Stimulated activated CD4-positive, alpha-beta T cell treated with anti-CD3 and anti-CD28 coated beads, Interleukin-4, amount 100 ng/mL, for 24 hours (primary cell): ENCODE measurements at regions not wholly inside any gene's neighbourhood (a gene's known extent, or its start where the extent isn't known, plus 50 kb on each side); places are given as distances from the start of the nearest gene placed in this dataset.
A peak's percentile ranks its signal among the peaks of the same experiment; 100 is the strongest.
"Not testable (repeated sequence)": the region's sequence is repeated elsewhere in the genome, so short reads cannot be mapped to it uniquely, and the experiment has no call there.

Source experiments
- DNase-seq: peaks from one replicate; pipeline ENCODE4 v3.0.0-alpha.2; 2020

GRCh38 chr10:8173866-8174243 is 119.4 kb downstream of the GATA3 start:
- DNase-seq = no peak

DNA sequence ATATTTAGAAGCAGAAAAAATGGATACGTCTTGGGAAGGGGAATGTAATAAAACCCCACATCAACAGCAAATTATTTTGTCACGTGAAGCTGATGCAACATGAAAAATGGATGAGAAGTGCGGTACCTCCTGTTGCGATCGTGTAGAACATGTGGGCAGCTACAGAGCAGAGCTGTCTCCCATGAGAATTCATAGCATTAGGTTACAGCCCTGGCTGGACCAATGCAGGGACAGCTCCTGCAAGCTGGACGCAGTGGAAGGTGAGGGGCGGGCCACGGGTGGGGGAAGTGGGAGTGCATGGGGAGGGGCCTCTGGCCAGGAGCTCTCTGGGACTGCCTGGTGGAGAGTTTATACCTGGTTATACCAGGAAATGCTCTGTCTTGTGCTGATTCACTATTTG is 120.3 kb downstream of the GATA3 start:
- DNase-seq = no peak

DNA sequence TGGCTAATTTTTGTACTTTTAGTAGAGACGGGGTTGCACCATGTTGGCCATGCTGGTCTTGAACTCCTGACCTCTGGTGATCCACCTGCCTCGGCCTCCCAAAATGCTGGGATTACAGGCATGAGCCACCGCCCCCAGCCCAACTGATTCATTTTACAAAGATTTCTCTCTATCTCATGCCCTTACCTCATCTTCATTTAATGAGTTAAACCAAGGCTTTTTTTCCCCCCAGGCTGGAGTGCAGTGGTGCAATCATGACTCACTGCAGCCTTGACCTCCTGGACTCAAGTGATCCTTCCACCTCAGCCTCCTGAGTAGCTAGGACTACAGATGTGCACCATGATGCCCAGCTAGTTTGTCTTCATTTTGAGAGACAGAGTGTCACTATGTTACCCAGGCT is 123.0 kb downstream of the GATA3 start:
- DNase-seq = not testable (repeated sequence)

GRCh38 chr10:8179773-8180172 is 125.3 kb downstream of the GATA3 start:
- DNase-seq = not testable (repeated sequence)

DNA sequence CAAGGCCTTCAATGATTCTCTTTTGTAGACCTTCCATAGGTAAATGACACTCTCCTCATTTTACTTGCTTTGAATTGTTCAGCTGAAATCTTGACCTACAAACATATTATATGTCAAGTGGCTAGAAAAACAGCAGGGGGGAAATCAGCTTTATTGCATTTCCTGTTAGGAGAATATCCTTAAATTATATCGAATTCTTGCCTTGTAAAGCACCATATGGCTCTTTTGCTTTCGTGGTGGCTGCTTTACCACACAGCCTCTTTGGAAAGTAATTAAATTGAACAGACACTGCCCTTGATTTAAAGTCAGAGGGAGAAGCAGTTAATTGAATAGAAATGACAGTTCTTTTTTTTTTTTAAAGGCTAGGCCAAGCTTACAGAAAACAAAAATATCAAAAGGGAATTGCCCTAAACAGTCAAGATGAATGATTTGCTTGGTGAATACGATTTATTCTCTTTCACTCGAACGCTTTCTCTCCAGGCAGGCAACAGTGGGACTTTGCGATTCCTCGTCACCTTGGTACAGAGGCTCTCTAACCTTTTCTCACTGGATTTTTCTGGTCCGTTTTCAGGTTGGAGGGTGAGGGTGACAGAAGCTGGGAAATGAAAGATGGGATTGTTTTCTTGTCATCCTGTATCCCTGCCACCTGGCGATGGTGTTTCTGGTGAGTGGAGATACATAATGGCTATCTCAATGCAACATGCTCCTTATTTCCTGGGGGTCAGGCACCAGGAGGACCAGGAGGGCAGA is 126.0 kb downstream of the GATA3 start:
- no peak for DNase-seq

DNA sequence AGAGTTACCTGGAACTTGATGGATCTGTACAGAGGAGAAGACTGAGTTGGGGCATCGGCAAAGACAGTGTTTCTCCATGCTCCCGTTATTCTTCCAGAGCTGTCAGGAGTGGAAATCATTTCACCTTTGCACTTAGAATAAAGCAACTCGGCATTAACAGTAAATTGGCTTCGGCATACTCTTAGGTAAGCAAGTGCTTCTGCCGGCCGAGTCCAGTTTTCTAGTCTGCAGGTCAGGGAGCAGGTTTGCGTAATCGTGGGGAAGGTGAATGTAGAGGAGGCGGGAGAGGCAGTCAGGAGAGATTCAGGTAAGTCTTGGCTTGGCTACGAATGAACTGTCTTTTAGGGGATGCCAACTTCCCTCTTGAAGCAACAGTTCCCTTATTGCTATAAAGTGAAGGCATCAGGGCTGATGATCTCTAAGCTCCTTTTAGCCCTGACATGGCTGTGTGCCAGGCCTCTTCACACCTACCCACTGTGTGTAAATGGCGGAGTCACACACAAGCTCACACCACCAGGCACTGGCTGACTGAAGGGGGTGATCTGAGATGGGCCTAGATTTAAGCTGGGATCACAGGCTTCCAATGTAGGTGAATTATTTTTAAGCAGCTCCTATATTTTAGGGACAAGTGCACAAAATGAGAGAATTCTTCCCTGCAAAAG is 127.1 kb downstream of the GATA3 start:
- no peak for DNase-seq

DNA sequence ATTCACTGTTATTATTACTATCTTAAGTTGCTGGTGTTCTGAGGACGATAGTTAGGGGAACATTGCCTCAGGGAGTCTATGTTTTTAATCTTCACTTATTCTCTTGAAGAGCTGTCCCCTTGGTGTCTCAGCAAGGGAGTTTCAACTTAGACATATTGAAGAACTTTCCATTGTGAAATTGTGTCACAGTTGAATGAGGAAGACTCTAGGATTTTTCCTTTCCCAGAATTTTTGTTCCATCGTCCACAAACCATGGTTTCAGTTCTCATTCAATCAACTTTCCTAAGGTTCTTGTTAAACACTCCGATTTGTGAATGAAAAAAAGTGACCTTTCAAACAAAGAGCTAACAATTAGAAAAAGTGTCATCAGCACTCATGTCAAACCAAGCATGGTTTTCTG is 128.3 kb downstream of the GATA3 start:
- no peak for DNase-seq

GRCh38 chr10:8183241-8183704 is 128.8 kb downstream of the GATA3 start:
- peak; percentile 26 for DNase-seq

DNA sequence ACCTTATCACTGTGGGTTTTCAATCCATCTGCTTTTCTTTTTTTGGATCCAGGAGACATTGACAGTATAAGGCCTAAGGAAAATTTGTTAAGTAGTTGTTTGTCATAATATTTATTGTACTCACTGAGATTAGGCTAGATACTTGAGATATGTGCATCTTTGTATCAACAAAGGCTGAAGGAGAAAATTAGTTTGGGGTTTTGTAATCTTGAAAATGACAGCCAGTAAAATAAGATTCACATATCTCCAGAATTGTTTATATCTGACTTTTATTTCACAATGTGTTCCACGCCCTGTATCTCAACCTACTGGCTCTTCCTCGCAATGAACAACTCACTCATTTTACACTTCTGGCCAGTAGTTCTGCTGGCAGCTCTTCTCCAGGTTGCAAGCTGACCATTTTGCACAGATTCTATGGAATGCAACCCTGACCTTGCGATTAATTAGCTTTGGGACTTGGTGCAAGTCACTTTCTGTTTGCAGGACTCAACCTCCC is 132.7 kb downstream of the GATA3 start:
- no peak for DNase-seq

DNA sequence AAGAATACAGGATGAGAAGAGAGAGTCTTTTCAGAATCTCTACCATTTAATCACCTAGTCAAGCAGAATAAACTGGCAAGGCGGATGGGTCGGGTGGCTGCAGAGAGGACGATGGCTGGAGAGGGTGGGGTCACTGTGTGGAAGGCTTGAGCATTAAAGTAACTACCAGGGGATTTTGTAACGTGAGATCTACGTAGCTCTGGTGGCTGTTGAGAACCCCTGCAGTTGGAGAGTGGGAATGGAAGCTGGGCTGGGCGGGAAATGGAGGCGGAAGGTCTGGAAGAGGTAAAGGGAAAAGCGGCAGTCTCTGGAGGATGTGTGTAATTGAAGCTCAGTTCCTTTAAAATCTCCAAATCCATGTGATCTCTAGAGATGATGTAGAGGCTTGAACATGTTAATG is 135.0 kb downstream of the GATA3 start:
- no peak for DNase-seq

GRCh38 chr10:8192301-8192700 is 137.8 kb downstream of the GATA3 start:
- no peak for DNase-seq

GRCh38 chr10:8193546-8193945 is 139.1 kb downstream of the GATA3 start:
- DNase-seq = no peak

DNA sequence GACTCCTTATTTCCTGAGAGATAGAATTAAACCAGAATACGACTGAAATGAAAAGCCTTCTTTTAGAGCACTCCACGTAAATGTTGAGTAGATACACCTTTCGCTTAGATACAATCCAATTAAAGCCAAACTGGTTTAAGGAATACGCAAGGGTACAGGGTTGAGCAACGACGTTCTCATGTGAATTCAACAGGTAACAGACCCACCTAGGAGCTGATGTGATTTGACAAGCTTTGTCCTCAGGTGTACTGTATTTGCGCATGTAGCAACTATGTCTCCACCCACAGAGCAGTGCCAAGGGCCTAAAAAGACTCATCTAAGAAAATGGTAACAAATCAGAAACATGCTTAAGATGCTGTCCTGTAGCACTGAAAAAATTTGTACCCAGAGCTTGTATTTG is 139.6 kb downstream of the GATA3 start:
- no peak for DNase-seq

- no peak for DNase-seq
Observed at GRCh38 chr10:8206882-8207281, 152.4 kb downstream of the GATA3 start.

GRCh38 chr10:8211631-8212030 is 157.1 kb downstream of the GATA3 start:
- DNase-seq = no peak

DNA sequence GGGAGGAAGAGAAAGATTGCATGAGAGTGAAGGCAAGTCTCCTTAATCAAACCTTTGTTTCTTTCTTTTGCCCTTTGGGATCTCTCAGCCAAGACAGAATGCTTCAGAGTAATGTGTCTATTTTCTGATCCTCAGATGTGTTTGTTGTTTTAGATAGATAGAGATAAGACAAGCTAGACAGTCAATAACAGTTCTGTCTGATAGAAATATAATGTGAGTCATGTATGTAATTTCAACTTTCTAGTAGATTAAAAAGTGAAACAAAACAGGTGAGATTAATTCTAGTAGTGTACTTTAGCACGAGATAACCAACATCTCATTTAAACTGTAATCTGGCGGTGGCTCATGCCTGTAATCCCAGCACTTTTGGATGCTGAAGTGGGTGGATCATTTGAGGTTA is 159.2 kb downstream of the GATA3 start:
- no peak for DNase-seq

DNA sequence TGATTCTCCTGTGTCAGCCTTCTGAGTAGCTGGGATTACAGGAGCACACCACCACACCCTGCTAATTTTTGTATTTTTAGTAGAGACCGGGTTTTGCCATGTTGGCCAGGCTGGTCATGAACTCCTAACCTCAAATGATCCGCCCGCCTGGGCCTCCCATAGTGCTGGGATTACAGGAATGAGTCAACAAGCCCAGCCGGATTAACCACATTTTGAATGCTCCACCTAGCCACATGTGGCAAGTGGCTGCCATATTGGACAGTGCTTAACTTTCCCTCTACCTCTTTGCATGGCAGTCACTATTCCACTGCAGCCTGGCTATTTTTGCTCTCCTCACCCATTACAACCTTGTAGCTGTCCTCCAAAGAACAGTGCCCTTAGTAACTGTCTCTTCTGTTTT is 160.1 kb downstream of the GATA3 start:
- no peak for DNase-seq

- DNase-seq = no peak
Observed at GRCh38 chr10:8216893-8217292, 162.4 kb downstream of the GATA3 start.

- no peak for DNase-seq
Observed at GRCh38 chr10:8221451-8221850, 167.0 kb downstream of the GATA3 start.

GRCh38 chr10:8224591-8224990 is 170.1 kb downstream of the GATA3 start:
- DNase-seq = no peak

DNA sequence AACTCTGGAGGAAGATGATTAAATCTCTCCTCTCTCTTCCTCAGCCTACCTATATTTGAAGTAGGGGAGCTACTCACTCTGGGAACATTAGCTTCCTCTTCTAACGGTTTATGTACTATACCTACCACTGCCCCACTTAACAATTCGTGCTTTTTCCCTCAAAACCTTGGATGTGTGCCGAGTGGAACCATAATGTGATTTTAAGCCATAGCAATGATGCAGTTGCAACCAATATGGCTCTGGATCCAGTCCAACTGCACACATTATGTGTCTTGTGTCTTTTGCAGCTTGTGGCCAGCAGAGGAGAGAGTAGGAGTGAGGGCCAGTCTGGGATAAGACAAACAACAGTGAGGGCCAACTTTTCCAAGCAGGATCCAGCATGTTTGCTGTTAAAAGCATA is 170.7 kb downstream of the GATA3 start:
- DNase-seq = no peak

DNA sequence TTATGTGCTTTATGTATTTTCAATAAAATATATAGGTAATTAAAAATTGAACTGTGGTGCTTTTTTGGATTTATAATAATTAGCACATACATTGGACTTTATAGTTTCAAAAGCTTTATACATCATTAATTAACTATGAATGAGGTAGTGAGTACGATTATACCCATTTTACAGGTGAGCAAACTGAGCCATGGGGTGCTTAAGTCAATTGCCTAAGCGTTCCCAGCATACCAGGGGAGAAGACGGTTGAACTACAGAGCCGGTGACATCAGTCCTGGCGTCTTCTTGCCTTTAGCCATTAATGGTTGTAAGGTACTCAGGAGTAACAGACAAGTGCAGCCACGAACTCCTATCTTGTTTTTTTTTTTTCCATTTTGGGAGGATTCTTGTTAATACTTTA is 172.8 kb downstream of the GATA3 start:
- DNase-seq = no peak

DNA sequence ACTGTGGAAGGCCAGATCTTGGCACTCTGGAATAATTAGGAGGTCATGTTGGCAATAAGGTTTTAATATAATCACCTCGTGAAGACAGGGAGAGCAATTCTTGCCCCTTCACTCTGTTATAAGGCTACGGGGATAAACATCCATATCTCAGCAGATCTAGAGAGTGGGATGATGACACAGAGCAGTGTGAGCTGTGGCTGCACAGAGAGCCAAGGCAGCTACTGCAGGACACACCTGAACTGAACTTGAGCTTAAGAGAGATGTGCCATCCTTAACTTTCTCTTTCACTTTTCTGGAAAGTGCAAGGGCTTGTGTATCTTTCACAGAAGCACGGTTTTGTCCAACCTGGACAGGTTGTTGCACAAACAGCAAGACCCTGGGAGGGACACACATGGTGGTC is 174.7 kb downstream of the GATA3 start:
- DNase-seq = no peak

GRCh38 chr10:8230902-8231301 is 176.4 kb downstream of the GATA3 start:
- DNase-seq = no peak

DNA sequence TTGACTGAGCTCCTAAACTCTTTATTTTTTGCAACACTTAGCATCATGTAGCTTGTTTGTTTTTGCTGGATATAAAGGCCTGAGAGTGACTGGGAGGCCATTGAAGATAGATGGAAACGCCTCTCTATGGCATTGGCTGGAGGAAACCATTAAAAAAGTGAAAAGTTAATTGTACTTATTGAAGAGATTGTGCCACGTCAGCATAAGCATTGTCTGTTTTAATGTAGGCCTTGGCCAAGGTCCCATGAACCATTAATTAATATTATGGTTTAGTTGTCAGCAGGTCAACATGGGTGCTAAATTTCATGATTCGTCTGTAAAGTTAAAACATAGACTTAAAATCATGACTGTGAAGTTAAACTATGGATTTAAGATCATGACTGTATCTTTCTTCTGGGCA is 178.6 kb downstream of the GATA3 start:
- no peak for DNase-seq
